HG03060 (cell line): ENCODE measurements at regions not wholly inside any gene's neighbourhood (a gene's known extent, or its start where the extent isn't known, plus 50 kb on each side); places are given as distances from the start of the nearest gene placed in this dataset.

Experiments
- ATAC-seq: cut with Tn5 transposase; IDR thresholded peaks from one replicate; pipeline ENCODE4 v1.9.1; 2021; ENCODE audit warnings: low read depth, moderate number of reproducible peaks; ENCODE audit not compliant: unreplicated experiment

- ATAC-seq = no peak
Measured at GRCh38 chr1:75984781-75985180, 52.6 kb upstream of the ASB17 start.

- ATAC-seq = peak; percentile 88
Measured at GRCh38 chr1:75985827-75986226, 53.6 kb upstream of the ASB17 start.

DNA sequence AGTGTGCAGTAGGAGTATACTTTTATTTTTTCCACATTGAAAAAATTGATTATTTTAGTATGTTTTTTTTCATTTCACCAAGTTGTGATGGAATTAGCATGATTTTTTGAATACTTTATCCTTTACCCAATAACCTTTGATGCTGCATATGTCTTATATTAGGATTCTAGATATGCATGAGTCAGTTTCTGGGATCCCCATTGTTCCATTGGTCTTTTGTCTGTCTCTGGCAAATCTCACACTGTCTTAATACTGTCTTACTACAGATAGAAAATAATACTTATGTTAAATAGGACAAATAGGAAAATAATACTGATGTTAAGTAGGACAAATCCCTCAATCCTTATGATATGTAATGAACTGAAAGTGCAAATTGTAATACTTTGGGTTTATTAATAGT is 54.3 kb upstream of the ASB17 start:
- ATAC-seq = no peak

DNA sequence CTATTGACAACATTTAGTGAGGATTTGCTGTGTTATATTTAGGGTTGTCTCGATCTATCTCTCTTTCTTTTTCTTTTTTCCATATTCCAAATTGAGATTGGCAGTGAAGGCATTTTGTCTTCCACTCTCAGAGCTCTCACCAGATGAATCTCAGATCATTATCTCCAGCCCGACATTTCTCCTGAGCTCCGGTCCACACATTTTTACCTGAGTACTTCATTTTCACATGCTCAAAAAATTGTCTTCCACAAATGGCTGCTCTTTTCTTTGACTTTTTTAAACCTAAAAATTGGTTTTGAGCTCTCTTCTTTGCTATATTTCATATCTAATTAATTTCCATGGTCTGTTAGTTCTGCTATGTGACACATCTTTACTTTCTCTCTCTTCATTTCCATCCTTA is 56.9 kb upstream of the ASB17 start:
- ATAC-seq = no peak

- no peak for ATAC-seq
Measured at GRCh38 chr1:75990686-75991085, 58.5 kb upstream of the ASB17 start.

DNA sequence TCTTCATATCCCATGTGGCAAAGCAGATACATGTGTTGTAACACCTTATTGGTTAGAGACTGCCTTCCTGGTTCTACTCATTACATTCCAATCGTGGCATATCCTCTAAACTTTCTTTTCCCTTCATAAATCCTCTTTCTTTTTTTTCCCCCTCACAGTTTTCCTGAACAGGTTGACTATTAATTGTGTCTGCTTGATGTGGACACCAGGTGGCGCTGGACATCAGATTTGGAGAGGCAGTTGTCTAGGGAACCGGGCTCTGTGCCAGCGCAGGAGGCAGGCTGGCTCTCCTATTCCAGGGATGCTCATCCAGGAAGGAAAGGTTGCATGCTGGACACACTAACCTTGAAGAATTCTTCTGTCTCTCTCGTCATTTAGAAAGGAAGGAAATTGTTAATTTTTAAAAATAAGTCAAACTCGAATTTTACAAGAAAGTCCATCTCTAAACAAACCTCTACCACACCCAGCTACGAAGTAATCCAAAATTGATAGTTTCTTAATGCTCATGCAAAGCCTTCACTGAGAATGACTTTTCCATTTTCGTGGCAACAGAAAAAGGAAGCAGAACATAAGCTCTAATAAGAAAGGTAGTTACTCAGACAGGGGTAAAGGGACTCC is 59.4 kb upstream of the ASB17 start:
- ATAC-seq = peak; percentile 53

GRCh38 chr1:75992312-75992711 is 60.1 kb upstream of the ASB17 start:
- ATAC-seq = no peak

- no peak for ATAC-seq
Measured at GRCh38 chr1:75993661-75994060, 61.5 kb upstream of the ASB17 start.

- ATAC-seq = no peak
Measured at GRCh38 chr1:75996196-75996595, 64.0 kb upstream of the ASB17 start.

GRCh38 chr1:75999034-75999433 is 66.8 kb upstream of the ASB17 start:
- ATAC-seq = no peak

DNA sequence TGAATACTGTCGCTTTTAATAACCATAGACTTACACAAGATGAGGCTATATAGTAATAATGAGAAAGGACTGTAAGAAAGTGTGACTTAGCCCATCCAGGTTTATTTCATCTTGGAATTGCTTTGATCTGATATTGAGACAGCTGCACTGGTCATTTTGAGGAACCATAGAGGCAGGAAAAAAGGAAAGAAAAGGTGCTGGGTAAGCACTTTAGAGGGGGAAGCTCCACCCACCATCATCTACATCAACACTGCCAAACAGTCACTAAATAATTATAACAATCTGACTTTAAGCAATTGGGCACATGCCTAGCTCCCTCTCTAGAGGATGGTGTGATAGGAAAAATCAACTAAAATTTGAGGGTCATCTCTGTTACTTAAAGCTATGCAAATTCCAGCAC is 70.6 kb upstream of the ST6GALNAC3 start:
- ATAC-seq = no peak

- no peak for ATAC-seq
Measured at GRCh38 chr1:76005765-76006164, 68.8 kb upstream of the ST6GALNAC3 start.

DNA sequence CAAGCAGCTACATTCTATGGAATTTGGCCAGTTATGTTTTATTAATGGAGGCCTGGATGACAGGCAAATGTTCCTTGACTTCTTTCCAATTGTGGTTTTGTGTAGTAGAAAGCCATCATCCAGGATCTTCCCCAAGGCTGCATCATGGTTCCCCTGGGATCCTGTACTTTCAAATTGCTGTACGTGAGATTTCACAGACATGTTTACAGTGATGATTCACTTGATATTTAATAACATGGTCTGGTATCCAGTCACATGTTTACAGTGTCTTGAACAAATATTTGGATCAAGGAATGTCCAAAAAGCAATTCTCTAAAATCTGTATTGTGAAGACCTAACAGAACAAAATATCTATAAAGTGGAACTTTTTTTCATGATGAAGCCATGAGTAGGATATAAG is 68.3 kb upstream of the ST6GALNAC3 start:
- ATAC-seq = no peak

GRCh38 chr1:76010802-76011201 is 63.7 kb upstream of the ST6GALNAC3 start:
- ATAC-seq = no peak

DNA sequence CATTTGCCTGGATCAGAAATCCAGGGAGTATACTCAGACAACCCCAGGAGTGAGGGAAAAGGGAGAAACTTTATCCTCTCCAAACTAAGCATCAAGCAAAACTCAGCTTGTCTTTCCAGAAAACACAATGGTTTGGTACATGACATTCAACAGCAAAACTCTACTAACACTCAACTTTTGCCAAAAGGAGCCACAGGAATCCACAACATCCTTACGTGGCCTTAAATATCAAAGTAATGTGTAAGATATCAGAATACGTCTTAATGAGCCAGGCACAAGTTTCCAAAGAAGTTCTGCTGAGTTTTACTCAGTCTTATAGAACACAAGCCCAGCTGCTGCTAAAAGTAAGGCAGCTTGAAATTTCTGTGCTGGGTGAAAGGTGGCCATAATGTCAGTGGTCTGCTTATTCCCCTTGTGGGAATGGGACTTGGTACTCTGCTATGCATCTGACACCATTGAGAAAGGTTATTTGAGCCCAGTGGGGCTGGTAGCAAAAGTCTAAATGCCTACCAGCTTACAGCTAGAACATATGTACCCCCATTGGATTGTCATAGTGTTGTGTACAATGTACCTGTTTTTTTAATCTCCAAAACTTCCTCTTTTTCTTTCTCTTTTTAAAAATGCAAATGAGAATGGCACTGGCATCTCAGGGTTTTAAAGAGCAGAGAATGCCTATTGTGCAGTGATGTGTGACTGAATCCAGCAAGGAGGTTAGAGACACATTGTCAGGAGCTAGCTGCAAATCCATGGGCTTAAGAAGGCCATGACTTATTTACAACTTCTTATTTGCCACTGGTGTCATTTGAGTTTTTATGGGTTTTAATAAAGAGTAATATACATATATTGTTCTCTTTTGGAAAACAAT is 62.0 kb upstream of the ST6GALNAC3 start:
- no peak for ATAC-seq

GRCh38 chr1:76013206-76013581 is 61.4 kb upstream of the ST6GALNAC3 start:
- no peak for ATAC-seq

DNA sequence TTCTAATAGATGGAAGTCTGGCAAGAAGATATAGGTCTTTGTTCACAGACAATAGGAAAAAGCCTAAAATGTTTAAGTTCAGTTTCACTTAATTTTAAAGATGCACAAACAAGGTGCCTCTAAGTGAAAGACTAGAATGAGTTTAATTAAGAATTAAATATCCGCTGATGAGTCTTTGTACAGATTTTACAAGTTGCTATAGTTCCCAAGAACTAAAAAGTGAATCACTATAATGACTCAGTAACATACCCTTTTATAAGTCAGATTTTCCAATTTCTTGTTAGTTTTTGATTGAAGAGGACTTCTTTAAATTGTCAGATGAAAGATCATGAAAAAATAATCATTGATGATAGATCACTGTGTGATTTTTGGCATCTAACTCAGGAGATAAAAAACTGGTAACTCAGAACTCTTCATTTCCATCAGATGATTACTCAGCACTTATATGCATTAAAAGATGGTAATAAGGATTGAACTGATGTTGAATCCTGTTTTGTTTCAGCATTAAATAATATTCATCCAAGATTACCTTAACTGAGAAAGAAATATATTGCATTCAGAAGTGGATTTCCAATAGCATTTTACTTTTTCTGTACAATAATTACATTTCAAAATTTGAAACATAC is 59.0 kb upstream of the ST6GALNAC3 start:
- no peak for ATAC-seq

DNA sequence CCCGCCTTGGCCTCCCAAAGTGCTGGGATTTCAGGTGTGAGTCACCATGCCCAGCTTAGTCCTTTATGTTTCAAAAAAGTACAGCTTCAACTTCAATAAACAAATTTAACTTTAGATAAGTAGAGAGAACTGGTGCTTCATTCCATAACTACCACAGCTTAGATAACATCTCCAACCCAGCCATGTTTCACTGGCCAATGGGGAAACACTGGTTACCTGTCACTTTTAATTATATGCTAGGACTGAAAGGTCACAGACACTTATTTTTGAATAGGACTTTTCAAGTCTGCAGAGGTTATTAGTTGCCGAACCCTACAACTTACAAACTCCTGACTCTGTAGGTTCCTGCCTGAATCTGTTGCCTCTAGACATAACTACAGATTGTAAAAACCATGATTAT is 56.5 kb upstream of the ST6GALNAC3 start:
- no peak for ATAC-seq

GRCh38 chr1:76021846-76022245 is 52.7 kb upstream of the ST6GALNAC3 start:
- ATAC-seq = no peak

DNA sequence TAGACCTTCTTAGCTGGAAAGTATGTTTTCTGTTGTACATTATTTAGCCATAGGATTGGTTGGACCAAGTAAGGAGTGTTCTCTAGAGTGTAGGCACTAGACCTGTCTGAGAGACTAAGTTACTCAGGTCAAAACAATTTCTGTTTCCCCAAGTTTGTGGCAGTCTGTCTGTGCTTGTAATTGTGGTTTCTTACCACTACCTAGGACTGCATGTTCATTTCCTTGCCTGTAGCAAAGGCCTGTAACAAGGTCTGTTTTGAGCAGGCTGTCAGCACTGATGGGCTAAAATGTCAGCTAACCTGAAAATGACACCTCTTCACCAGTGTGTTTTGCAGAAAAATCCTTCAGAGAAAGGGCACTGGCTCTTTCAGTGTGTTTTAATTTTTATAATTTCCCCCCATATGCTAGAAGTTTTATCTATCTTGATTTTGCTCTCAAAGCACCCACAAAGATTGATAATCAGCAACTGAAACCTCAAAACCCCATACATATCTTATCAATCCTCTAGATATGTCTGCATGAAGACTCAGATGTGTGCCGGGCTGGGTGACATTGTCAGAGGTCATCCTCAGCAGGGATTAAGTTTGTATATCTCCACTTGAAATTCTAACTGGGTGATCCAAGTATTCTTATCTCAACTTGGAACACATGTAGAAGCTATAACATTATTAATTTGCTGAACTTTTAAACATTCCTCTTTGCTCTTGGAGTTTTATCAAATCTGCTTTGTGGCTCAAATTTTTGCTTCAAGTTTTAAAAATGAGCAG is 50.7 kb upstream of the ST6GALNAC3 start:
- ATAC-seq = no peak
